ENCODE measurements at regions not wholly inside any gene's neighbourhood (a gene's known extent, or its start where the extent isn't known, plus 50 kb on each side); places are given as distances from the start of the nearest gene placed in this dataset.

DNA sequence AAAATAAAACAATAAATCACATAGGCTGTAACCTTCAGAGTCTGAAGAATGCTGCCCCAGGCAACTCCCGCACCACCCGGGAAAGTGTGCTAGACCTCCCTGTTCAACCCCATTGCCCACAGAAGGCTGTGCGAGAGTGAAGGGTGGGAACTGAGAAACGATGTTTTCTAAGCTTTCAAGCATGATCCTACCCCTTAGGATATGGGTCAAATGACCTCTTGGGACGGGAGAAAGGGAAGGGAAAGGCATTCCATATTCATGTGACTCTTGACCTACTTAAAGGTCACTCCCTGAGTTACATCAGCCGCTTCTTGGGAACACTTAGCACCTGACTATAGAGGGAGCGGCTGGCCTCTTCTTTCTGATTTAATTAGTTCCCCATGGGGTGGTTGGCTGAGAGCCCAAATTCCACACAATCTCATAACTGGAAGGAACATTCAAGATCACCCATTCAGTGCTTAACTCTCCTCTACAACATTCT, 114.7 kb upstream of the SLC24A5 start:
- no peak for TF ChIP-seq POLR2A (IDR thresholded peaks at IDR 0.05)
- no peak for TF ChIP-seq CTCF (IDR thresholded peaks at IDR 0.05)
